ENCODE measurements at regions not wholly inside any gene's neighbourhood (a gene's known extent, or its start where the extent isn't known, plus 50 kb on each side); places are given as distances from the start of the nearest gene placed in this dataset.

- H3K27ac ChIP-seq (ENCODE audit: low read depth, low read length), result no peak overlapping the region
- no peaks in the 10 kb centered on the region for H3K9me3 ChIP-seq (ENCODE audit: control insufficient read depth in 1 of 2, low read length in 2 of 2)
- no peaks in the 10 kb centered on the region for H3K36me3 ChIP-seq (ENCODE audit: control insufficient read depth in 1 of 2, insufficient read depth in 2 of 2, low read length in 2 of 2)
- no peak overlapping the region for H3K9ac ChIP-seq (ENCODE audit: low read depth in 1 of 2, low read length in 2 of 2)
- H3K27me3 ChIP-seq (ENCODE audit: control insufficient read depth in 1 of 2, insufficient read depth in 2 of 2, low read length in 2 of 2), result no peaks in the 10 kb centered on the region
- H3K4me3 ChIP-seq (ENCODE audit: low read depth in 1 of 2, low read length in 2 of 2), result no peak overlapping the region
- peaks cover 7 to 9% of the 10 kb centered on the region in 2 donors for H3K4me1 ChIP-seq (ENCODE audit: control insufficient read depth in 1 of 2, insufficient read depth in 2 of 2, low read length in 2 of 2)
These were observed 63.9 kb upstream of the SMIM36 start for GRCh38 chr17:55575058-55575636.

DNA sequence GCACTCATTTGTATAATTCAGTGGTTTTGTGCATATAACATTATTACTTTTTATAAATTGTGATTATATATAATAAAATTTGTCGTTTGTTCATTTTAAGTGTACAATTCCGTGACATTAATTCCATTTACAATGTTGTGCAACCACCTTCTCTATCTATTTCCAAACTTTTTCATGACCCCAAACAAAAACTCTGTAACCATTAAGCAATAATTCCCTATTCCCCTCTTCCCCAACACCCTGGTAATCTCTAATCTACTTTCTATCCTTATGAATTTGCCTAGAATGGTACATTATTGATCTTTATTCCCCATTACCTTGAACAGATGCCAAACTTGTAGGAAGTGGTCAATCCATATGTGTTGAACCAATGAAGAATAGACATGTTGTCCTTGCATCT lies 61.3 kb upstream of the SMIM36 start:
- Histone ChIP-seq H3K4me1 (ENCODE audit: control insufficient read depth in 1 of 2, insufficient read depth in 2 of 2, low read length in 2 of 2) (peaks cover 7 to 9% of the 10 kb centered on the region in 2 donors), H3K36me3 (ENCODE audit: control insufficient read depth in 1 of 2, insufficient read depth in 2 of 2, low read length in 2 of 2) (no peaks in the 10 kb centered on the region), H3K27ac (ENCODE audit: low read depth, low read length) (no peak overlapping the region), H3K4me3 (ENCODE audit: low read depth in 1 of 2, low read length in 2 of 2) (no peak overlapping the region), H3K9ac (ENCODE audit: low read depth in 1 of 2, low read length in 2 of 2) (no peak overlapping the region), H3K27me3 (ENCODE audit: control insufficient read depth in 1 of 2, insufficient read depth in 2 of 2, low read length in 2 of 2) (no peaks in the 10 kb centered on the region), H3K9me3 (ENCODE audit: control insufficient read depth in 1 of 2, low read length in 2 of 2) (no peaks in the 10 kb centered on the region)

- Histone ChIP-seq H3K27ac (ENCODE audit: low read depth, low read length) (no peak overlapping the region), H3K9ac (ENCODE audit: low read depth in 1 of 2, low read length in 2 of 2) (no peak overlapping the region), H3K4me1 (ENCODE audit: control insufficient read depth in 1 of 2, insufficient read depth in 2 of 2, low read length in 2 of 2) (peaks cover 7 to 8% of the 10 kb centered on the region in 2 donors), H3K27me3 (ENCODE audit: control insufficient read depth in 1 of 2, insufficient read depth in 2 of 2, low read length in 2 of 2) (no peaks in the 10 kb centered on the region), H3K9me3 (ENCODE audit: control insufficient read depth in 1 of 2, low read length in 2 of 2) (no peaks in the 10 kb centered on the region), H3K36me3 (ENCODE audit: control insufficient read depth in 1 of 2, insufficient read depth in 2 of 2, low read length in 2 of 2) (no peaks in the 10 kb centered on the region), H3K4me3 (ENCODE audit: low read depth in 1 of 2, low read length in 2 of 2) (no peak overlapping the region)
These were observed 60.9 kb upstream of the SMIM36 start for GRCh38 chr17:55572139-55572538.

DNA sequence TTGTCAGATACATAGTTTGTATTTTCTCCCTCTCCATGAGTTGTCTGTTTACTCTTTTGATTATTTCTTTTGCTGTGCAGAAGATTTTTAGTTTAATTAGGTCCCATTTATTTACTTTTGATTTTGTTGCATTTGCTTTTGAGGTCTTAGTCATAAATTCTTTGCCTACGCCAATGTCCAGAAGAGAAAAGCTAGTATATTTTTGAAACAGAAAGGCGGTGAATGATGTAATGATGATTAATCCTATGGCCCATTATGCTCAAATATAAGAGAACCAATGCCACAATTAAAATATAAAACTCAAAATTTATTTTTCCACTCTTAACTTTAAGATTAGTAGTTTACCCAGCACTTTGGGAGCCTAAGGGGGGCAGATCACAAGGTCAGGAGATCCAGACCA lies 59.8 kb upstream of the SMIM36 start:
- Histone ChIP-seq H3K27ac (ENCODE audit: low read depth, low read length) (no peak overlapping the region), H3K4me1 (ENCODE audit: control insufficient read depth in 1 of 2, insufficient read depth in 2 of 2, low read length in 2 of 2) (no peaks in the 10 kb centered on the region), H3K27me3 (ENCODE audit: control insufficient read depth in 1 of 2, insufficient read depth in 2 of 2, low read length in 2 of 2) (no peaks in the 10 kb centered on the region), H3K9me3 (ENCODE audit: control insufficient read depth in 1 of 2, low read length in 2 of 2) (no peaks in the 10 kb centered on the region), H3K36me3 (ENCODE audit: control insufficient read depth in 1 of 2, insufficient read depth in 2 of 2, low read length in 2 of 2) (no peaks in the 10 kb centered on the region), H3K4me3 (ENCODE audit: low read depth in 1 of 2, low read length in 2 of 2) (no peak overlapping the region), H3K9ac (ENCODE audit: low read depth in 1 of 2, low read length in 2 of 2) (no peak overlapping the region)

GRCh38 chr17:55570391-55570790 lies 59.1 kb upstream of the SMIM36 start:
- H3K27ac ChIP-seq (ENCODE audit: low read depth, low read length), result no peak overlapping the region
- no peaks in the 10 kb centered on the region for H3K36me3 ChIP-seq (ENCODE audit: control insufficient read depth in 1 of 2, insufficient read depth in 2 of 2, low read length in 2 of 2)
- H3K9me3 ChIP-seq (ENCODE audit: control insufficient read depth in 1 of 2, low read length in 2 of 2), result no peaks in the 10 kb centered on the region
- no peak overlapping the region for H3K4me3 ChIP-seq (ENCODE audit: low read depth in 1 of 2, low read length in 2 of 2)
- H3K9ac ChIP-seq (ENCODE audit: low read depth in 1 of 2, low read length in 2 of 2), result no peak overlapping the region
- no peaks in the 10 kb centered on the region for H3K27me3 ChIP-seq (ENCODE audit: control insufficient read depth in 1 of 2, insufficient read depth in 2 of 2, low read length in 2 of 2)
- no peaks in the 10 kb centered on the region for H3K4me1 ChIP-seq (ENCODE audit: control insufficient read depth in 1 of 2, insufficient read depth in 2 of 2, low read length in 2 of 2)

- Histone ChIP-seq H3K27ac (ENCODE audit: low read depth, low read length) (no peak overlapping the region), H3K36me3 (ENCODE audit: control insufficient read depth in 1 of 2, insufficient read depth in 2 of 2, low read length in 2 of 2) (no peaks in the 10 kb centered on the region)
These were observed 56.3 kb upstream of the SMIM36 start for GRCh38 chr17:55567240-55568214.

DNA sequence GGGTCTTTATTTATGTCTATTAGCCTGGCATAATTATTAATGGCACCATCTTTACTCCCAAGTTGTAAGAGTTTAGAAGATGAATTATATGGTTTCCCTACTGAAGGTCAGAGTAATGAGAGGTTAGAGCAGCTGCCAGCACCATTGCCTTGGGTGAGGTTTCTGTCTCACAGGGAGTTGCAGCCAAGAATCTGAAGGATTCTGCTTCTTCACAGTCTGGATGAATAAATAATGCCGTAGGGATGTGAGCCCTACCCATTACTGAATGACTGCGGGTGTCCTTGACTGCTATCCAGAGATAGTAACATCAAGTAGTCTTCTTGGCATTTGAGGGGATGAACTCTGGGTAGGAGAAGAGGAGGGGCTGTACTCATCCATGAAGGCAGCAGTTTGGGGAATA lies 52.8 kb upstream of the SMIM36 start:
- Histone ChIP-seq H3K27ac (ENCODE audit: low read depth, low read length) (no peak overlapping the region), H3K36me3 (ENCODE audit: control insufficient read depth in 1 of 2, insufficient read depth in 2 of 2, low read length in 2 of 2) (no peaks in the 10 kb centered on the region), H3K27me3 (ENCODE audit: control insufficient read depth in 1 of 2, insufficient read depth in 2 of 2, low read length in 2 of 2) (no peaks in the 10 kb centered on the region), H3K4me3 (ENCODE audit: low read depth in 1 of 2, low read length in 2 of 2) (no peak overlapping the region), H3K9me3 (ENCODE audit: control insufficient read depth in 1 of 2, low read length in 2 of 2) (no peaks in the 10 kb centered on the region), H3K9ac (ENCODE audit: low read depth in 1 of 2, low read length in 2 of 2) (no peak overlapping the region), H3K4me1 (ENCODE audit: control insufficient read depth in 1 of 2, insufficient read depth in 2 of 2, low read length in 2 of 2) (no peaks in the 10 kb centered on the region)

More at GRCh38 chr17:55567240-55568214, 56.3 kb upstream of the SMIM36 start:
- Histone ChIP-seq H3K27me3 (ENCODE audit: control insufficient read depth in 1 of 2, insufficient read depth in 2 of 2, low read length in 2 of 2) (no peaks in the 10 kb centered on the region), H3K4me3 (ENCODE audit: low read depth in 1 of 2, low read length in 2 of 2) (no peak overlapping the region), H3K9me3 (ENCODE audit: control insufficient read depth in 1 of 2, low read length in 2 of 2) (no peaks in the 10 kb centered on the region), H3K9ac (ENCODE audit: low read depth in 1 of 2, low read length in 2 of 2) (no peak overlapping the region), H3K4me1 (ENCODE audit: control insufficient read depth in 1 of 2, insufficient read depth in 2 of 2, low read length in 2 of 2) (no peaks in the 10 kb centered on the region)

DNA sequence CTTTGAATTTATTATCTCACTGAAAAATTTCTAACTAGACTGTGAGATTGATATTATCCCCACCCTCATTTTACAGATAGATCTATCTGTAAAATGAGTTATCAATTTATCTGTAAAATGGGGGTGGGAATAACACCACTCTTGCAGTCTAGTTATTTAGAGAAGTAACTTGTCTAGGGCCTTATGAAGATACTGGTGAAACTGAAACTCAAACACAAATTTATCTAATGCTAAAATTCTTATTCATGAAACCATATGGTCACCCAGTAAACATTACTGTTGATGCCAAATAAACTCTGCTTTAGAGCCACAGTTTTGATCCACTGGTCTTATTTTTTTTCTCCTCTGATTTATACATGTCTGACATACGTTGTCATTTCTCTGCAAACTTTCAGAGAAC lies 52.1 kb upstream of the SMIM36 start:
- H3K4me3 ChIP-seq (ENCODE audit: low read depth in 1 of 2, low read length in 2 of 2), result no peak overlapping the region
- no peaks in the 10 kb centered on the region for H3K4me1 ChIP-seq (ENCODE audit: control insufficient read depth in 1 of 2, insufficient read depth in 2 of 2, low read length in 2 of 2)
- H3K36me3 ChIP-seq (ENCODE audit: control insufficient read depth in 1 of 2, insufficient read depth in 2 of 2, low read length in 2 of 2), result no peaks in the 10 kb centered on the region
- H3K9me3 ChIP-seq (ENCODE audit: control insufficient read depth in 1 of 2, low read length in 2 of 2), result no peaks in the 10 kb centered on the region
- no peak overlapping the region for H3K9ac ChIP-seq (ENCODE audit: low read depth in 1 of 2, low read length in 2 of 2)
- no peaks in the 10 kb centered on the region for H3K27me3 ChIP-seq (ENCODE audit: control insufficient read depth in 1 of 2, insufficient read depth in 2 of 2, low read length in 2 of 2)
- H3K27ac ChIP-seq (ENCODE audit: low read depth, low read length), result no peak overlapping the region

- Histone ChIP-seq H3K9ac (ENCODE audit: low read depth in 1 of 2, low read length in 2 of 2) (no peak overlapping the region), H3K27ac (ENCODE audit: low read depth, low read length) (no peak overlapping the region), H3K36me3 (ENCODE audit: control insufficient read depth in 1 of 2, insufficient read depth in 2 of 2, low read length in 2 of 2) (no peaks in the 10 kb centered on the region), H3K4me3 (ENCODE audit: low read depth in 1 of 2, low read length in 2 of 2) (no peak overlapping the region), H3K9me3 (ENCODE audit: control insufficient read depth in 1 of 2, low read length in 2 of 2) (no peaks in the 10 kb centered on the region), H3K4me1 (ENCODE audit: control insufficient read depth in 1 of 2, insufficient read depth in 2 of 2, low read length in 2 of 2) (no peaks in the 10 kb centered on the region), H3K27me3 (ENCODE audit: control insufficient read depth in 1 of 2, insufficient read depth in 2 of 2, low read length in 2 of 2) (no peaks in the 10 kb centered on the region)
These were observed 50.8 kb upstream of the SMIM36 start for GRCh38 chr17:55561973-55562495.

DNA sequence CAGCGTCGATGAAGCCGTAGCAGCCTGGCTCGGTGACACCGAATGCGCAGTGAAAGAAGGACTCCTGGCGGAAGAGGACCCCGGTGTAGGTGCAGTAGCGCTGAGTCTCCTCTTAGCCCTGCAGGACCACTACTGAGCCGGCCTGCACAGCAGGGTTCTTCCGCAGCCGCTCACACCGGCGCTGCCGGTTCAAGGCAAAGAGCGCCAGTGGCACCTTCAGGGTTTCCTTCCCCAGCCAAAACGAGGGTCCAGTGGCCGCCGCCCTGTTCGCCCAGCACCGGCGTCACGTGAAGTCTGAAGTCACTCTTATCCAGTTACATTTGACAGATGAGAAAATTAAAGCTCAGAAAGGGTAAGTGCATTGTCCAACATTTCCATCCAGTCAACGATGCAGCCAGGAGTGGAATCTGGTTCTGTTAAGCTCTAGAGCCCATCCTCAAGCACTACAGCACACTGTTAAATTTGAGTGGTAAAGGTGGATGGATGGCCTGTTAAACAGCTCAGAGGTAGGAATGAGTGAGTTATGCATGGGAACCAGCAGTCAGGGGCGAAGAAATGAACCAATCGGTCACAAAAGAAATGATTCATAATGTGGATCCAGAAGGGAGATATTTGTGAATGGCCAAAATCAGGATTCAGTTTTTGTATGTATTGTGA lies 50.2 kb upstream of the SMIM36 start:
- no peak overlapping the region for H3K9ac ChIP-seq (ENCODE audit: low read depth in 1 of 2, low read length in 2 of 2)
- no peaks in the 10 kb centered on the region for H3K4me1 ChIP-seq (ENCODE audit: control insufficient read depth in 1 of 2, insufficient read depth in 2 of 2, low read length in 2 of 2)
- no peaks in the 10 kb centered on the region for H3K9me3 ChIP-seq (ENCODE audit: control insufficient read depth in 1 of 2, low read length in 2 of 2)
- no peaks in the 10 kb centered on the region for H3K27me3 ChIP-seq (ENCODE audit: control insufficient read depth in 1 of 2, insufficient read depth in 2 of 2, low read length in 2 of 2)
- H3K36me3 ChIP-seq (ENCODE audit: control insufficient read depth in 1 of 2, insufficient read depth in 2 of 2, low read length in 2 of 2), result no peaks in the 10 kb centered on the region
- no peak overlapping the region for H3K27ac ChIP-seq (ENCODE audit: low read depth, low read length)
- H3K4me3 ChIP-seq (ENCODE audit: low read depth in 1 of 2, low read length in 2 of 2), result no peak overlapping the region

Data from duodenal mucosa (tissue), 2 donors.